ENCODE measurements at regions not wholly inside any gene's neighbourhood (a gene's known extent, or its start where the extent isn't known, plus 50 kb on each side); places are given as distances from the start of the nearest gene placed in this dataset.

GRCh38 chr10:117896517-117896916, 150.2 kb downstream of the RAB11FIP2 start (continued):
- TF ChIP-seq ATF2 (IDR thresholded peaks at IDR 0.05; ENCODE audit: low read length): no peak
- TF ChIP-seq FOSL1 (IDR thresholded peaks at IDR 0.05; ENCODE audit: insufficient read depth, low read depth, low read length): no peak
- no peak for TF ChIP-seq CBX8 (IDR thresholded peaks at IDR 0.05; ENCODE audit: borderline replicate concordance, low read depth, low read length)
- TF ChIP-seq RXRA (IDR thresholded peaks at IDR 0.05; ENCODE audit: insufficient read depth, low read depth, low read length): no peak
- TF ChIP-seq SP2 (IDR thresholded peaks at IDR 0.05; ENCODE audit: low read length): no peak

All from H1 (cell line).